Kidney epithelial cell (primary cell): ENCODE measurements at regions not wholly inside any gene's neighbourhood (a gene's known extent, or its start where the extent isn't known, plus 50 kb on each side); places are given as distances from the start of the nearest gene placed in this dataset.

Source experiments
- DNase-seq: peaks from one replicate; pipeline ENCODE4 v3.0.0-alpha.2; 2010; ENCODE audit warnings: low read depth
- H3K27me3 ChIP-seq: 2 replicates; pipeline ENCODE4 v1.6.0; 2011; ENCODE audit warnings: low read length; ENCODE audit not compliant: control insufficient read depth, insufficient read depth
- H3K36me3 ChIP-seq: 2 replicates; pipeline ENCODE4 v1.5.1; 2011; ENCODE audit warnings: low read length; ENCODE audit not compliant: control insufficient read depth, insufficient read depth
- H3K4me3 ChIP-seq: 2 replicates; pipeline ENCODE4 v1.5.1; 2011; ENCODE audit warnings: low read depth, mild to moderate bottlenecking, control low read depth, low read length
- CTCF ChIP-seq: IDR thresholded peaks from 2 replicates; pipeline ENCODE4 v1.5.1; 2011; ENCODE audit warnings: mild to moderate bottlenecking, moderate library complexity, low read length, control low read depth, inconsistent platforms; ENCODE audit not compliant: insufficient read depth, poor library complexity, severe bottlenecking

DNA sequence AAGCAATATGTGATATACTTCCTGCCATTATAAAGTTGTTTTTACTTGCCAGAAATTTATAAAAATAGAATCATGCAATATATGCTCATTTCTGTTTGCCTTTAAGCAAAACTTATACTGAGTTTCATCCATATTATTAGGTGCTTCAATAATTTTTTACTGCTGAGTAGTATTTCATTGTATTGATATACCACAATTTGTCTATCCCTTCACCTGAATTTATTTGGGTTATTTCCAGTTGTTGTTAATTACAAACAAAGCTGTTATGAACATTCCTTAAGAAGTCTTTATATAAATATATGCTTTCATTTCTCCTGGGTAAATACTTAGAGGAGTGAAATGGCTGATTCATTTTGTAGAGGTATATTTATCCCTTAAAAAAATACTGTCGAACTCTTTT lies 864.1 kb downstream of the HACE1 start:
- Histone ChIP-seq H3K4me3 (no peak overlapping the region), H3K27me3 (no peaks in the 10 kb centered on the region), H3K36me3 (no peaks in the 10 kb centered on the region)
- no peak for TF ChIP-seq CTCF
- no peak for DNase-seq

DNA sequence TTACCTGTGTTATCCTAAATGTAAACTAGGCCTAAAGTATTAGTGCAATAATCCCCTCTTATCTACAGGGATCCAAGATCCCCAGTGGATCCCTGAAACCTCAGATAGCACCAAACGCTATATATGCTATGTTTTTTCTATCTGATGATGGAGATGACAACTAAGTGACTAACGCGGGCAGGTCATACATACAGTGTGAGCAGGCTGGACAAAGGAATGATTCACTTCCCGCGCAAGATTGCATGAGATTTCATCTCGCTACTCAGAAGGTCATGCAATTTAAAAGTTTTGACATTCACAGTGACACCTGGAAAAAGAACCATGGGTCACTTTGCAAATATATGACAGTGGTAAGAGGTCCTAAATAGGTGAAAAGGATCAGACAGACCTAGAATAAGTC lies 875.9 kb downstream of the HACE1 start:
- H3K27me3 ChIP-seq, result no peaks in the 10 kb centered on the region
- no peak for TF ChIP-seq CTCF
- no peak overlapping the region for H3K4me3 ChIP-seq
- no peaks in the 10 kb centered on the region for H3K36me3 ChIP-seq
- no peak for DNase-seq

DNA sequence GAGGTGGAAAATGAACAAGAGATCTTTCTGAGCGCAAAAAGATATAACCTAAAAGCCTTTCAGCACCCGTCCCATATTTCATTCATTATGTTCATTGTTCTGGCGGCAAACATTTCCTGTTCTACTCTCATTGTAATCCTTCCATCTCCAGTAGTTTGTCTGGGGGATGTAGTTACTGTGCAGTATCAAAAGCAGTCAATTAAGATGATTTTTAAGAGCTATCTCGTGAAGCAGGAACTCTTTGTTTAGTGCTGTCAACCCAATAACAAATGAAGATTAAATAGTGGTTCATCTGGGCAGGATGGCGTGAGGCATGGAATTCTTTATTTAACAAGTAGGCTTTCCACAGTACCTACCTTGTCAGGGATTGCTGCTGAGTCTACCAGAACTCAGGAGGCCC lies 876.7 kb downstream of the HACE1 start:
- Histone ChIP-seq H3K36me3 (no peaks in the 10 kb centered on the region), H3K4me3 (no peak overlapping the region), H3K27me3 (no peaks in the 10 kb centered on the region)
- DNase-seq, result no peak
- TF ChIP-seq CTCF, result no peak

- TF ChIP-seq CTCF, result no peak
Observed at GRCh38 chr6:103982574-103982973, 877.1 kb downstream of the HACE1 start.

GRCh38 chr6:103979308-103979707 lies 880.4 kb downstream of the HACE1 start:
- Histone ChIP-seq H3K27me3 (no peaks in the 10 kb centered on the region), H3K4me3 (no peak overlapping the region), H3K36me3 (no peaks in the 10 kb centered on the region)
- DNase-seq, result no peak
- no peak for TF ChIP-seq CTCF

More at GRCh38 chr6:103982574-103982973, 877.1 kb downstream of the HACE1 start:
- H3K36me3 ChIP-seq, result no peaks in the 10 kb centered on the region
- H3K27me3 ChIP-seq, result no peaks in the 10 kb centered on the region
- no peak for DNase-seq
- H3K4me3 ChIP-seq, result no peak overlapping the region

GRCh38 chr6:103937389-103937788 lies 922.3 kb downstream of the HACE1 start:
- Histone ChIP-seq H3K4me3 (no peak overlapping the region), H3K27me3 (no peaks in the 10 kb centered on the region), H3K36me3 (no peaks in the 10 kb centered on the region)
- DNase-seq, result no peak
- TF ChIP-seq CTCF, result no peak
